ENCODE measurements at regions not wholly inside any gene's neighbourhood (a gene's known extent, or its start where the extent isn't known, plus 50 kb on each side); places are given as distances from the start of the nearest gene placed in this dataset.

DNA sequence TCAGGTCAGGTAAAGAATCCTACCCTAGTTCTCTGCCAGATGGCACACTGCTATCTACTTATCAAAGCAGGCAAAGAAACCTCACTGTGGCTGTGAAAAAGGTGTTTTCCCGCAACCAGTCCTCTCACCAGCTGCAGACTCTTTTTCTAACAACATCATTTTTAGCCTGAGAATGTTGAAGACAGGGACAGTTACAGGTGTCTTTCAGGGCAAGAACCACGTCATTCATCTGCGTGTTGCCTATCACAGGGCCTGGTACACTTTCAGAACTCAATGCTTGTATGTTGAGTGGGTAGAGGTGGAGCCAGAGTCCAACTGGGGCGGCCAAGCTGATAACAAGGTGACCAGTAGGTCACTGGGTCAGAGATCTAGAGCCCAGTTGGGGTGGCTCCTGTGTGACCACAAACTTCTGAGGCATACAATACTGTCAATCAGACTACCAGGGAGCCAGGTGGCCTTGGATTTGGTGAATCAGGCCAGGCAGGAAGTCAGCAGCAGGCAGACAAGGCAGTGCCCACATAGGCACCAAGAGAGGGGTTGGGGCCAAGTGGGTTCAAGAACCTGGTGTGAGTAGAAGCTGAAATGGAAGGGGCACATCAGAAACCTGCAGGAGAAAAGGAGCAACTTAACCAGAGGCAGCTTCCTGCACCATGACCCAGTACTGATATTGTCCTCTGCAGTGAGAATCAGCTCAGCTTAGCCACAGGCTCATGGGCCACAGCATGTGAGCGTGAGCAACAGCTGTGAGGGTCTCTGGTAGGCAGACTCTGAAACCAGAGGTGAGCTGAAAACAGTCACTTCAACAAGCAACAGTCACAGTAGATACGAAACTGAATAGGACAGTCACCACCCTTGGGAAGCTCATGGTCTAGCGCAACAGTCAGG, 123.6 kb downstream of the DTL start:
- no peak for TF ChIP-seq CTCF (IDR thresholded peaks at IDR 0.05 in 8 of 11, conservative IDR thresholded peaks at IDR 0.05 in 3 of 11)
- no peak for TF ChIP-seq POLR2A (IDR thresholded peaks at IDR 0.05)
